ENCODE measurements at regions not wholly inside any gene's neighbourhood (a gene's known extent, or its start where the extent isn't known, plus 50 kb on each side); places are given as distances from the start of the nearest gene placed in this dataset.
"Not testable (repeated sequence)": the region's sequence is repeated elsewhere in the genome, so short reads cannot be mapped to it uniquely, and the experiment has no call there.

GRCh38 chr10:55537497-55537896, 736.5 kb upstream of the PCDH15 start:
- not testable (repeated sequence) for TF ChIP-seq CTCF (IDR thresholded peaks at IDR 0.05); PREB (CRISPR knock-in tag; IDR thresholded peaks at IDR 0.05; ENCODE audit: borderline replicate concordance); ZNF532 (CRISPR knock-in tag; IDR thresholded peaks at IDR 0.05; ENCODE audit: borderline replicate concordance); SMAD3 (CRISPR knock-in tag; IDR thresholded peaks at IDR 0.05; ENCODE audit: borderline replicate concordance)

All from WTC11 (cell line).